ENCODE measurements at regions not wholly inside any gene's neighbourhood (a gene's known extent, or its start where the extent isn't known, plus 50 kb on each side); places are given as distances from the start of the nearest gene placed in this dataset.
"Not testable (repeated sequence)": the region's sequence is repeated elsewhere in the genome, so short reads cannot be mapped to it uniquely, and the experiment has no call there.

GRCh38 chr7:1354661-1355567, 104.4 kb downstream of the MICALL2 start:
- H3K27ac ChIP-seq (ENCODE audit: low read length): no peak overlapping the region
- H3K4me2 ChIP-seq (ENCODE audit: low read depth, low read length): no peak overlapping the region
- no peaks in the 10 kb centered on the region for H3K9me2 ChIP-seq (replicated peaks; ENCODE audit: insufficient read depth, low read length)
- H3K79me2 ChIP-seq (ENCODE audit: low read length): no peaks in the 10 kb centered on the region
- no peaks in the 10 kb centered on the region for H3K36me3 ChIP-seq (replicated peaks; ENCODE audit: insufficient read depth, low read length)
- TF ChIP-seq EZH2phosphoT487 (IDR thresholded peaks at IDR 0.05; ENCODE audit: low read length): no peak
- no peak for TF ChIP-seq EZH2 (optimal IDR thresholded peaks at IDR 0.05; ENCODE audit: low read depth, low read length)
- TF ChIP-seq CTCF (IDR thresholded peaks at IDR 0.05; ENCODE audit: low read length): no peak
- H4K20me1 ChIP-seq (ENCODE audit: insufficient read depth, low read length): no peaks in the 10 kb centered on the region
- peaks cover 59% of the 10 kb centered on the region for H3K27me3 ChIP-seq (replicated peaks; ENCODE audit: insufficient read depth, low read length)
- H3K9ac ChIP-seq (ENCODE audit: low read length): no peak overlapping the region
- H2AFZ ChIP-seq (ENCODE audit: low read length): no peak overlapping the region
- H3F3A ChIP-seq (ENCODE audit: insufficient read depth, low read length): no peaks in the 10 kb centered on the region
- no peaks in the 10 kb centered on the region for H3K4me1 ChIP-seq (ENCODE audit: low read length)
- DNase-seq: no peak
- H3K9me3 ChIP-seq (replicated peaks; ENCODE audit: insufficient read depth, low read length): no peaks in the 10 kb centered on the region
- no peak overlapping the region for H3K4me3 ChIP-seq (ENCODE audit: low read length)

GRCh38 chr7:1355568-1356340, 103.5 kb downstream of the MICALL2 start:
- Histone ChIP-seq H3K9me2 (replicated peaks; ENCODE audit: insufficient read depth, low read length) (no peaks in the 10 kb centered on the region), H3K4me1 (ENCODE audit: low read length) (no peaks in the 10 kb centered on the region), H3K9me3 (replicated peaks; ENCODE audit: insufficient read depth, low read length) (no peaks in the 10 kb centered on the region), H3F3A (ENCODE audit: insufficient read depth, low read length) (no peaks in the 10 kb centered on the region), H3K79me2 (ENCODE audit: low read length) (no peaks in the 10 kb centered on the region), H2AFZ (ENCODE audit: low read length) (no peak overlapping the region), H4K20me1 (ENCODE audit: insufficient read depth, low read length) (no peaks in the 10 kb centered on the region), H3K27ac (ENCODE audit: low read length) (no peak overlapping the region), H3K9ac (ENCODE audit: low read length) (no peak overlapping the region), H3K27me3 (replicated peaks; ENCODE audit: insufficient read depth, low read length) (peaks cover 53% of the 10 kb centered on the region), H3K4me2 (ENCODE audit: low read depth, low read length) (no peak overlapping the region), H3K4me3 (ENCODE audit: low read length) (no peak overlapping the region), H3K36me3 (replicated peaks; ENCODE audit: insufficient read depth, low read length) (no peaks in the 10 kb centered on the region)
- TF ChIP-seq EZH2 (optimal IDR thresholded peaks at IDR 0.05; ENCODE audit: low read depth, low read length) (no peak), CTCF (IDR thresholded peaks at IDR 0.05; ENCODE audit: low read length) (no peak), EZH2phosphoT487 (IDR thresholded peaks at IDR 0.05; ENCODE audit: low read length) (no peak)
- no peak for DNase-seq

DNA sequence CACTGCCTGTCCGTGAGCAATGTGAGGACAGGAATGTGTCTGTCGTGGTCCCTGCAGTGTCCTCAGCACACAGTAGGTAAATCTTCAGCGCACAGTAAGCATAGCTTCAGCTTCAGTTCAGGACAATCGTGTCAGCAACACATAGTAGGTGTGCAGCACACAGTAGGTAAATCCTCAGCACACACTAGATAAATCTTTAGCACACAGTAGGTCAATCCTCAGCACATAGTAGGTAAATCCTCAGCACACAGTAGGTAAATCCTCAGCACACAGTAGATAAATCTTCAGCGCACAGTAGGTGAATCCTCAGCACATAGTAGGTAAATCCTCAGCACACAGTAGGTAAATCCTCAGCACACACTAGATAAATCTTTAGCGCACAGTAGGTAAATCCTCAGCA, 102.4 kb downstream of the MICALL2 start:
- not testable (repeated sequence) for H4K20me1 ChIP-seq (ENCODE audit: insufficient read depth, low read length); H3K9ac ChIP-seq (ENCODE audit: low read length); H3K9me3 ChIP-seq (replicated peaks; ENCODE audit: insufficient read depth, low read length); H3K4me1 ChIP-seq (ENCODE audit: low read length); DNase-seq; H3K36me3 ChIP-seq (replicated peaks; ENCODE audit: insufficient read depth, low read length); H3K9me2 ChIP-seq (replicated peaks; ENCODE audit: insufficient read depth, low read length); H3K27ac ChIP-seq (ENCODE audit: low read length); H2AFZ ChIP-seq (ENCODE audit: low read length); H3K4me2 ChIP-seq (ENCODE audit: low read depth, low read length); H3K4me3 ChIP-seq (ENCODE audit: low read length); H3F3A ChIP-seq (ENCODE audit: insufficient read depth, low read length); H3K79me2 ChIP-seq (ENCODE audit: low read length)
- peaks cover 53% of the 10 kb centered on the region for H3K27me3 ChIP-seq (replicated peaks; ENCODE audit: insufficient read depth, low read length)

DNA sequence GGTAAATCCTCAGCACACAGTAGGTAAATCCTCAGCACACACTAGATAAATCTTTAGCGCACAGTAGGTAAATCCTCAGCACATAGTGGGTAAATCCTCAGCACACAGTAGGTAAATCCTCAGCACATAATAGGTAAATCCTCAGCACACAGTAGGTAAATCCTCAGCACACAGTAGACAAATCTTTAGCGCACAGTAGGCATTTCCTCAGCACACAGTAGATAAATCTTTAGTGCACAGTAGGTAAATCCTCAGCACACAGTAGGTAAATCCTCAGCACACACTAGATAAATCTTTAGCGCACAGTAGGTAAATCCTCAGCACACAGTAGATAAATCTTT, 102.0 kb downstream of the MICALL2 start:
- H3K27ac ChIP-seq (ENCODE audit: low read length); DNase-seq; H3K9me3 ChIP-seq (replicated peaks; ENCODE audit: insufficient read depth, low read length); H3K4me1 ChIP-seq (ENCODE audit: low read length); H4K20me1 ChIP-seq (ENCODE audit: insufficient read depth, low read length); H3K9me2 ChIP-seq (replicated peaks; ENCODE audit: insufficient read depth, low read length); H3K79me2 ChIP-seq (ENCODE audit: low read length); H3F3A ChIP-seq (ENCODE audit: insufficient read depth, low read length); H2AFZ ChIP-seq (ENCODE audit: low read length); H3K36me3 ChIP-seq (replicated peaks; ENCODE audit: insufficient read depth, low read length); H3K9ac ChIP-seq (ENCODE audit: low read length); H3K4me3 ChIP-seq (ENCODE audit: low read length); H3K4me2 ChIP-seq (ENCODE audit: low read depth, low read length): not testable (repeated sequence)
- H3K27me3 ChIP-seq (replicated peaks; ENCODE audit: insufficient read depth, low read length): peaks cover 53% of the 10 kb centered on the region
